ENCODE measurements at regions not wholly inside any gene's neighbourhood (a gene's known extent, or its start where the extent isn't known, plus 50 kb on each side); places are given as distances from the start of the nearest gene placed in this dataset.

GRCh38 chr9:129463477-129463876 is 157.4 kb downstream of the C9orf50 start:
- no peak for TF ChIP-seq CTCF (conservative IDR thresholded peaks at IDR 0.05; ENCODE audit: low read depth, low read length)
- no peak for DNase-seq (ENCODE audit: low read depth)
- no peak overlapping the region for H3K4me3 ChIP-seq (ENCODE audit: low read depth, low read length)

GRCh38 chr9:129462360-129462759 is 158.5 kb downstream of the C9orf50 start:
- DNase-seq (ENCODE audit: low read depth), result no peak
- TF ChIP-seq CTCF (conservative IDR thresholded peaks at IDR 0.05; ENCODE audit: low read depth, low read length), result no peak
- no peak overlapping the region for H3K4me3 ChIP-seq (ENCODE audit: low read depth, low read length)

- TF ChIP-seq CTCF (conservative IDR thresholded peaks at IDR 0.05; ENCODE audit: low read depth, low read length), result peak; percentile 7
- no peak for DNase-seq (ENCODE audit: low read depth)
- peak overlapping the region; percentile 48 for H3K4me3 ChIP-seq (ENCODE audit: low read depth, low read length)
Observed at GRCh38 chr9:129460323-129461261, 160.3 kb downstream of the C9orf50 start.

GRCh38 chr9:129459547-129460322 is 161.2 kb downstream of the C9orf50 start:
- no peak for TF ChIP-seq CTCF (conservative IDR thresholded peaks at IDR 0.05; ENCODE audit: low read depth, low read length)
- DNase-seq (ENCODE audit: low read depth), result no peak
- H3K4me3 ChIP-seq (ENCODE audit: low read depth, low read length), result no peak overlapping the region

GRCh38 chr9:129458663-129459546 is 162.0 kb downstream of the C9orf50 start:
- H3K4me3 ChIP-seq (ENCODE audit: low read depth, low read length), result no peak overlapping the region
- TF ChIP-seq CTCF (conservative IDR thresholded peaks at IDR 0.05; ENCODE audit: low read depth, low read length), result no peak
- no peak for DNase-seq (ENCODE audit: low read depth)

GRCh38 chr9:129458155-129458661 is 162.7 kb downstream of the C9orf50 start:
- TF ChIP-seq CTCF (conservative IDR thresholded peaks at IDR 0.05; ENCODE audit: low read depth, low read length), result no peak
- no peak for DNase-seq (ENCODE audit: low read depth)
- no peak overlapping the region for H3K4me3 ChIP-seq (ENCODE audit: low read depth, low read length)
